ENCODE measurements at regions not wholly inside any gene's neighbourhood (a gene's known extent, or its start where the extent isn't known, plus 50 kb on each side); places are given as distances from the start of the nearest gene placed in this dataset.

- no peak overlapping the region for H3K27ac ChIP-seq
- H3K79me2 ChIP-seq, result no peaks in the 10 kb centered on the region
- no peak for TF ChIP-seq CTCF (IDR thresholded peaks at IDR 0.05)
- no peak overlapping the region for H3K4me3 ChIP-seq (ENCODE audit: low read depth, low read length)
- H3K9me3 ChIP-seq (ENCODE audit: control insufficient read depth, low read length), result no peaks in the 10 kb centered on the region
- no peak overlapping the region for H3K4me2 ChIP-seq (ENCODE audit: low read length)
- no peaks in the 10 kb centered on the region for H3K36me3 ChIP-seq (ENCODE audit: control insufficient read depth, insufficient read depth, low read length)
- no peak overlapping the region for H3K9ac ChIP-seq
- no peaks in the 10 kb centered on the region for H3K27me3 ChIP-seq (ENCODE audit: control insufficient read depth, insufficient read depth, low read length)
- no peaks in the 10 kb centered on the region for H3K4me1 ChIP-seq
- no peak overlapping the region for H2AFZ ChIP-seq
Measured at GRCh38 chr13:89687066-89687465, 1660.4 kb upstream of the MIR17HG start.

- Histone ChIP-seq H3K9me3 (ENCODE audit: control insufficient read depth, low read length) (no peaks in the 10 kb centered on the region), H2AFZ (no peak overlapping the region), H3K36me3 (ENCODE audit: control insufficient read depth, insufficient read depth, low read length) (no peaks in the 10 kb centered on the region), H3K4me2 (ENCODE audit: low read length) (no peak overlapping the region), H3K9ac (no peak overlapping the region), H3K4me3 (ENCODE audit: low read depth, low read length) (no peak overlapping the region), H3K79me2 (no peaks in the 10 kb centered on the region), H3K4me1 (no peaks in the 10 kb centered on the region), H3K27me3 (ENCODE audit: control insufficient read depth, insufficient read depth, low read length) (no peaks in the 10 kb centered on the region), H3K27ac (no peak overlapping the region)
- no peak for TF ChIP-seq CTCF (IDR thresholded peaks at IDR 0.05)
Measured at GRCh38 chr13:89688918-89689317, 1658.6 kb upstream of the MIR17HG start.

GRCh38 chr13:89694451-89694850 is 1653.0 kb upstream of the MIR17HG start:
- H3K4me3 ChIP-seq (ENCODE audit: low read depth, low read length), result no peak overlapping the region
- TF ChIP-seq CTCF (IDR thresholded peaks at IDR 0.05), result no peak
- no peaks in the 10 kb centered on the region for H3K79me2 ChIP-seq
- H3K9ac ChIP-seq, result no peak overlapping the region
- no peak overlapping the region for H3K27ac ChIP-seq
- no peaks in the 10 kb centered on the region for H3K36me3 ChIP-seq (ENCODE audit: control insufficient read depth, insufficient read depth, low read length)
- no peak overlapping the region for H3K4me2 ChIP-seq (ENCODE audit: low read length)
- no peaks in the 10 kb centered on the region for H3K4me1 ChIP-seq
- no peaks in the 10 kb centered on the region for H3K27me3 ChIP-seq (ENCODE audit: control insufficient read depth, insufficient read depth, low read length)
- H3K9me3 ChIP-seq (ENCODE audit: control insufficient read depth, low read length), result no peaks in the 10 kb centered on the region
- no peak overlapping the region for H2AFZ ChIP-seq

GRCh38 chr13:89695343-89696257 is 1651.9 kb upstream of the MIR17HG start:
- Histone ChIP-seq H3K27me3 (ENCODE audit: control insufficient read depth, insufficient read depth, low read length) (no peaks in the 10 kb centered on the region), H3K4me2 (ENCODE audit: low read length) (no peak overlapping the region), H3K36me3 (ENCODE audit: control insufficient read depth, insufficient read depth, low read length) (no peaks in the 10 kb centered on the region), H3K9ac (no peak overlapping the region), H3K9me3 (ENCODE audit: control insufficient read depth, low read length) (no peaks in the 10 kb centered on the region), H3K4me1 (no peaks in the 10 kb centered on the region), H3K27ac (no peak overlapping the region), H3K79me2 (no peaks in the 10 kb centered on the region), H2AFZ (no peak overlapping the region), H3K4me3 (ENCODE audit: low read depth, low read length) (no peak overlapping the region)
- no peak for TF ChIP-seq CTCF (IDR thresholded peaks at IDR 0.05)

GRCh38 chr13:89701913-89702312 is 1645.6 kb upstream of the MIR17HG start:
- H3K27me3 ChIP-seq (ENCODE audit: control insufficient read depth, insufficient read depth, low read length), result no peaks in the 10 kb centered on the region
- no peak overlapping the region for H2AFZ ChIP-seq
- no peak overlapping the region for H3K4me3 ChIP-seq (ENCODE audit: low read depth, low read length)
- no peak overlapping the region for H3K9ac ChIP-seq
- H3K4me1 ChIP-seq, result no peaks in the 10 kb centered on the region
- H3K36me3 ChIP-seq (ENCODE audit: control insufficient read depth, insufficient read depth, low read length), result no peaks in the 10 kb centered on the region
- H3K9me3 ChIP-seq (ENCODE audit: control insufficient read depth, low read length), result no peaks in the 10 kb centered on the region
- H3K4me2 ChIP-seq (ENCODE audit: low read length), result no peak overlapping the region
- no peak overlapping the region for H3K27ac ChIP-seq
- H3K79me2 ChIP-seq, result no peaks in the 10 kb centered on the region
- TF ChIP-seq CTCF (IDR thresholded peaks at IDR 0.05), result no peak

Data from parathyroid adenoma (tissue), 2 donors.